Peyer's patch (tissue), 4 donors: ENCODE measurements at regions not wholly inside any gene's neighbourhood (a gene's known extent, or its start where the extent isn't known, plus 50 kb on each side); places are given as distances from the start of the nearest gene placed in this dataset.

Source experiments
- DNase-seq, 3 donors: peaks; one replicate each; pipeline ENCODE4 v3.0.0-alpha.2; 2017 to 2019
- H3K27ac ChIP-seq, 4 donors: fragments of 200-600 bp; sonication (generic); one replicate each; pipeline ENCODE4 v1.5.1; 2016 to 2019
- H3K27me3 ChIP-seq, 2 donors: fragments of 200-600 bp; sonication (generic); one replicate each; pipeline ENCODE4 v1.5.1; 2019
- H3K36me3 ChIP-seq, 3 donors: fragments of 200-600 bp; sonication (generic); one replicate each; pipeline ENCODE4 v1.5.1; 2016 to 2019
- H3K4me1 ChIP-seq, 4 donors: fragments of 200-600 bp; sonication (generic); one replicate each; pipeline ENCODE4 v1.5.1; 2016 to 2019
- H3K4me3 ChIP-seq, 4 donors: fragments of 200-600 bp; sonication (generic); 1 replicate in 3 of 4; 2 replicates in 1 of 4; pipeline ENCODE4 v1.5.1; 2016 to 2019; ENCODE audit warnings: mild to moderate bottlenecking in 1 of 4
- H3K9me3 ChIP-seq, 4 donors: fragments of 200-600 bp; sonication (generic); one replicate each; pipeline ENCODE4 v1.5.1; 2016 to 2019; ENCODE audit warnings: mild to moderate bottlenecking in 1 of 4
- POLR2A ChIP-seq, 2 donors: fragments of 450-650 bp; IDR thresholded peaks; one replicate each; pipeline ENCODE4 v1.5.1; 2017; ENCODE audit warnings: antibody characterized with exemption in 2 of 2, mild to moderate bottlenecking in 2 of 2, moderate library complexity in 2 of 2
- TF ChIP-seq, protein P1 (sequence below), 6 experiments: fragments of 450-650 bp in 4 of 6; fragments of 200-600 bp in 2 of 6; sonication (generic) in 1 of 6; IDR thresholded peaks; one replicate each; pipeline ENCODE4 v1.5.1; 2017 to 2019; ENCODE audit warnings: antibody characterized with exemption in 6 of 6, mild to moderate bottlenecking in 3 of 6, moderate library complexity in 1 of 6

- Histone ChIP-seq H3K9me3 (peaks cover 0 to 4% (median 0%) of the 10 kb centered on the region in 4 donors), H3K27ac (no peak overlapping the region), H3K27me3 (no peaks in the 10 kb centered on the region), H3K4me1 (no peaks in the 10 kb centered on the region), H3K36me3 (no peaks in the 10 kb centered on the region), H3K4me3 (no peak overlapping the region)
- DNase-seq: no peak
- no peak for TF ChIP-seq POLR2A (IDR thresholded peaks at IDR 0.05)
- TF ChIP-seq, protein P1, sequence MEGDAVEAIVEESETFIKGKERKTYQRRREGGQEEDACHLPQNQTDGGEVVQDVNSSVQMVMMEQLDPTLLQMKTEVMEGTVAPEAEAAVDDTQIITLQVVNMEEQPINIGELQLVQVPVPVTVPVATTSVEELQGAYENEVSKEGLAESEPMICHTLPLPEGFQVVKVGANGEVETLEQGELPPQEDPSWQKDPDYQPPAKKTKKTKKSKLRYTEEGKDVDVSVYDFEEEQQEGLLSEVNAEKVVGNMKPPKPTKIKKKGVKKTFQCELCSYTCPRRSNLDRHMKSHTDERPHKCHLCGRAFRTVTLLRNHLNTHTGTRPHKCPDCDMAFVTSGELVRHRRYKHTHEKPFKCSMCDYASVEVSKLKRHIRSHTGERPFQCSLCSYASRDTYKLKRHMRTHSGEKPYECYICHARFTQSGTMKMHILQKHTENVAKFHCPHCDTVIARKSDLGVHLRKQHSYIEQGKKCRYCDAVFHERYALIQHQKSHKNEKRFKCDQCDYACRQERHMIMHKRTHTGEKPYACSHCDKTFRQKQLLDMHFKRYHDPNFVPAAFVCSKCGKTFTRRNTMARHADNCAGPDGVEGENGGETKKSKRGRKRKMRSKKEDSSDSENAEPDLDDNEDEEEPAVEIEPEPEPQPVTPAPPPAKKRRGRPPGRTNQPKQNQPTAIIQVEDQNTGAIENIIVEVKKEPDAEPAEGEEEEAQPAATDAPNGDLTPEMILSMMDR (IDR thresholded peaks at IDR 0.05): no peak
Measured at GRCh38 chr16:49910541-49911071, 54.7 kb upstream of the ZNF423 start.

- TF ChIP-seq POLR2A (IDR thresholded peaks at IDR 0.05): no peak
- TF ChIP-seq, protein P1 (IDR thresholded peaks at IDR 0.05): no peak
- Histone ChIP-seq H3K9me3 (peaks cover 0 to 4% (median 0%) of the 10 kb centered on the region in 4 donors), H3K4me3 (no peak overlapping the region), H3K4me1 (no peaks in the 10 kb centered on the region), H3K36me3 (no peaks in the 10 kb centered on the region), H3K27me3 (no peaks in the 10 kb centered on the region), H3K27ac (no peak overlapping the region)
- no peak for DNase-seq
Measured at GRCh38 chr16:49911430-49911829, 55.5 kb upstream of the ZNF423 start.

- H3K4me1 ChIP-seq: no peaks in the 10 kb centered on the region
Measured at GRCh38 chr16:49912721-49913120, 56.8 kb upstream of the ZNF423 start.

GRCh38 chr16:49913720-49914119, 57.8 kb upstream of the ZNF423 start:
- Histone ChIP-seq H3K27me3 (no peaks in the 10 kb centered on the region), H3K4me1 (no peaks in the 10 kb centered on the region), H3K36me3 (no peaks in the 10 kb centered on the region), H3K4me3 (no peak overlapping the region), H3K27ac (no peak overlapping the region), H3K9me3 (peaks cover 0 to 4% (median 0%) of the 10 kb centered on the region in 4 donors)
- no peak for DNase-seq
- TF ChIP-seq, protein P1 (IDR thresholded peaks at IDR 0.05): no peak
- no peak for TF ChIP-seq POLR2A (IDR thresholded peaks at IDR 0.05)

More at GRCh38 chr16:49912721-49913120, 56.8 kb upstream of the ZNF423 start:
- peaks cover 0 to 4% (median 0%) of the 10 kb centered on the region in 4 donors for H3K9me3 ChIP-seq
- no peak for DNase-seq
- no peaks in the 10 kb centered on the region for H3K27me3 ChIP-seq
- no peaks in the 10 kb centered on the region for H3K36me3 ChIP-seq
- no peak overlapping the region for H3K4me3 ChIP-seq
- TF ChIP-seq, protein P1 (IDR thresholded peaks at IDR 0.05): no peak
- no peak overlapping the region for H3K27ac ChIP-seq

GRCh38 chr16:49914657-49915056, 58.7 kb upstream of the ZNF423 start:
- no peak for DNase-seq
- Histone ChIP-seq H3K4me1 (no peaks in the 10 kb centered on the region), H3K27me3 (no peaks in the 10 kb centered on the region), H3K4me3 (no peak overlapping the region), H3K27ac (no peak overlapping the region), H3K36me3 (no peaks in the 10 kb centered on the region), H3K9me3 (peaks cover 0 to 4% (median 0%) of the 10 kb centered on the region in 4 donors)
- TF ChIP-seq POLR2A (IDR thresholded peaks at IDR 0.05): no peak
- TF ChIP-seq, protein P1 (IDR thresholded peaks at IDR 0.05): no peak

DNA sequence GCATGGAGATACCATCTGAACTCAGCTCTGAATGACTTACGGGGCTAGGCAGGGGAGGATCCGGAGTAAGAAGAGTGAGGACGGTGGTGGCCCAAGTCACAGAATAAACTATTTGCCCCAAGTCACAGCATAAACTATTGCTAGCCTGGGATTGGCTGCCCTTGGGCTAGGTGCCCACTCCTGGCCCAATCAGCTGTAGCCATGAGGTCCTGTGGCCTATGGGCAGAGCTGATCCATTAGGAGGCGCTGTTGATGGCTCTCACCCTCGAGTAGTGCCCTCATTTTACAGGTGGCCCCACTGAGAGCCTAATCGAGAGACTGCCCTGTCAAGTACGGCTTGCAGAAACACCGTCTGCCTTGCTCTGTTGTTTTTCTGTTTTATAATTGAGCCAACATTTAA, 62.3 kb upstream of the ZNF423 start:
- TF ChIP-seq POLR2A (IDR thresholded peaks at IDR 0.05): no peak
- H3K27me3 ChIP-seq: no peaks in the 10 kb centered on the region
- H3K9me3 ChIP-seq: no peaks in the 10 kb centered on the region
- H3K27ac ChIP-seq: no peak overlapping the region
- H3K4me3 ChIP-seq: no peak overlapping the region
- no peak for DNase-seq
- H3K4me1 ChIP-seq: no peaks in the 10 kb centered on the region
- no peaks in the 10 kb centered on the region for H3K36me3 ChIP-seq
